Stimulated activated CD4-positive, alpha-beta T cell treated with anti-CD3 and anti-CD28 coated beads, Interleukin-15, amount 100 ng/mL, for 1 hour (primary cell): ENCODE measurements at regions not wholly inside any gene's neighbourhood (a gene's known extent, or its start where the extent isn't known, plus 50 kb on each side); places are given as distances from the start of the nearest gene placed in this dataset.
"Not testable (repeated sequence)": the region's sequence is repeated elsewhere in the genome, so short reads cannot be mapped to it uniquely, and the experiment has no call there.

Source experiments
- DNase-seq, 2 donors: peaks; one replicate each; pipeline ENCODE4 v3.0.0-alpha.2; 2020; ENCODE audit warnings: low read depth in 1 of 2, low spot score in 1 of 2

GRCh38 chr15:25246641-25247406 lies 192.0 kb downstream of the UBE3A start:
- no peak for DNase-seq

GRCh38 chr15:25247407-25248038 lies 191.3 kb downstream of the UBE3A start:
- no peak for DNase-seq

GRCh38 chr15:25248087-25248486 lies 190.7 kb downstream of the UBE3A start:
- not testable (repeated sequence) for DNase-seq

GRCh38 chr15:25248583-25249235 lies 190.1 kb downstream of the UBE3A start:
- no peak for DNase-seq

GRCh38 chr15:25249236-25250010 lies 189.4 kb downstream of the UBE3A start:
- no peak for DNase-seq

- DNase-seq: no peak
These were observed 188.7 kb downstream of the UBE3A start for GRCh38 chr15:25250011-25250596.

- no peak for DNase-seq
These were observed 187.8 kb downstream of the UBE3A start for GRCh38 chr15:25250906-25251622.

GRCh38 chr15:25251700-25252390 lies 187.0 kb downstream of the UBE3A start:
- no peak for DNase-seq

- not testable (repeated sequence) for DNase-seq
These were observed 185.5 kb downstream of the UBE3A start for GRCh38 chr15:25253048-25253973.

- no peak for DNase-seq
These were observed 170.7 kb downstream of the UBE3A start for GRCh38 chr15:25268166-25268565.
